ENCODE measurements at regions not wholly inside any gene's neighbourhood (a gene's known extent, or its start where the extent isn't known, plus 50 kb on each side); places are given as distances from the start of the nearest gene placed in this dataset.

DNA sequence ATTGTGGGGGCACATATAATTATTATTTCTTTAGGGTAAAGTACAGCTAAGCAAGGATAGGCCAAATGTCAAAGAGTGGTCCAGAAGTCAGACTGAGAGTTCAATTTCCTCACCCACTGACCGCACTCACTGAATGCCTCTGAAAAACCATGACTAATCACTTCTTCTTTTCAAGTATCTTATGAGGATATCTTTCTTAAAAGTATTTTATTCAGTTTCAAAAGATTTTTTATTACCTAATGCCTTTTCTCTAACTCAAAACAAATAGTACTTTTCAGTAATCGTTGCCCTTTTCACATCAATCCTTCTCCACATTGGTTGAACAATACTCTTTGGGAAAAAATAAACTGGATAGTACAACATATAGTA lies 61.7 kb upstream of the CAMK2D start (continued):
- TF ChIP-seq TBL1XR1 (IDR thresholded peaks at IDR 0.05; ENCODE audit: low read depth, low read length) (no peak), SPI1 (IDR thresholded peaks at IDR 0.05; ENCODE audit: borderline replicate concordance, insufficient read depth, low read depth, low read length) (peak; percentile 90), BCL11A (IDR thresholded peaks at IDR 0.05; ENCODE audit: low read depth, low read length) (peak; percentile 97), CBFB (IDR thresholded peaks at IDR 0.05; ENCODE audit: low read depth) (peak; percentile 69; the same call in 1 of the 2 replicates), STAT3 (IDR thresholded peaks at IDR 0.05; ENCODE audit: low read depth, low read length) (no peak)
- TF ChIP-seq, protein P1, sequence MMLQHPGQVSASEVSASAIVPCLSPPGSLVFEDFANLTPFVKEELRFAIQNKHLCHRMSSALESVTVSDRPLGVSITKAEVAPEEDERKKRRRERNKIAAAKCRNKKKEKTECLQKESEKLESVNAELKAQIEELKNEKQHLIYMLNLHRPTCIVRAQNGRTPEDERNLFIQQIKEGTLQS (IDR thresholded peaks at IDR 0.05; ENCODE audit: borderline replicate concordance, extremely low read depth, low read depth, low read length): no peak

DNA sequence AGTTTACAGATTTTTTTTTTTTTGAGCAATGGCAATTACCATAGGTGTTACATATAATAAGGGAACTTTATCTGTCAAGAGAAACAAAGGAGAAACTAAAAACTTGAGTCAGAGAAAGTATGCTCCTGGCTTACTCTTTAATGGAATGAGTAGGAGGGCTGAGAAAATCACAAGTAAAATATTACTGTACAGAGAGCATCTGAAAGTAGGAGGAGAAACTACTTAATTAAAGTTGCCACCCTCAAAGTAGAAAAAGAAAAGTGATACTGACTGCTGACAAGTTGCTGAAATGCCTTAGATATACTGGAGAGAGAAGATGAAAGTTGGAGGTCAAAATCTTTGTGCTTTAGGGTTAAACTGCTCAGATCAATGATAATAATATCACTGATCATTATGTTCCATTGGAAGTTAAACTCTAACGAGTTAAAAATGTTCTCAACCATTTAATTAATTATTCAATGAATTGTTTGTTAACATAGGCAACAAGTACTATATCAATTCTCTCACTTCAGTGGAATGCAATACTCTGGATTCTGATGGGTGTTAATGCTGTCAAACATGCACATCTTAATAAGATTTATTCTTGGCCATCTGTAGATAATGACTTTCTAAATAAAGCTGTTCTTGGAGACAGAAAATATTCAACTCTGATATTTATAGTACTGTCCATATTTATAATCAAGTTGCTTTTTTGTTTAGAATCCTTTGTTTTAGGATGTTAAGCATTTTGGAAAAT lies 61.2 kb upstream of the CAMK2D start:
- FAIRE-seq (peak; percentile 92), ATAC-seq (peak; percentile 80), DNase-seq (ENCODE audit: low read depth, low spot score) (peak; percentile 80)
- Histone ChIP-seq H3K4me2 (ENCODE audit: control insufficient read depth, insufficient read depth) (peak overlapping the region; percentile 76), H3K36me3 (ENCODE audit: control insufficient read depth in 2 of 2, insufficient read depth in 2 of 2, low read length in 1 of 2) (no peaks in the 10 kb centered on the region), H3K4me3 (peak overlapping the region; percentile 13), H3K79me2 (ENCODE audit: control insufficient read depth, insufficient read depth, low read length) (no peaks in the 10 kb centered on the region), H3K9ac (ENCODE audit: control insufficient read depth, insufficient read depth, low read length) (no peak overlapping the region; the same call in 1 of the 2 replicates), H4K20me1 (ENCODE audit: control insufficient read depth, insufficient read depth) (no peaks in the 10 kb centered on the region), H3K4me1 (ENCODE audit: control insufficient read depth, insufficient read depth, low read length) (peaks cover 43% of the 10 kb centered on the region), H3K27me3 (replicated peaks in 1 of 2; ENCODE audit: control insufficient read depth in 2 of 2, insufficient read depth in 2 of 2, low read length in 1 of 2) (no peaks in the 10 kb centered on the region), H3K9me3 (replicated peaks; ENCODE audit: control insufficient read depth, insufficient read depth, low read length) (no peaks in the 10 kb centered on the region; the same call in 2 of the 3 replicates), H3K27ac (ENCODE audit: control insufficient read depth, insufficient read depth) (peak overlapping the region; percentile 95), H2AFZ (ENCODE audit: control insufficient read depth, low read depth, low read length) (no peak overlapping the region)
- POLR2A ChIA-PET: interaction anchor here (0.5 to 1.0 kb wide), 2 partner anchors 15 to 135 kb away, joined by 5 read pairs; no protein-coding TSS in a partner anchor
- in situ Hi-C loops (cut with MboI): no loop called here
- CTCF ChIA-PET: interaction anchor here (0.6 to 4.0 kb wide), 6 partner anchors 11 to 785 kb away, joined by 3 to 27 read pairs (median 5); no protein-coding TSS in a partner anchor
- SMC1A ChIA-PET (ENCODE audit: uncharacterized antibody, unreplicated experiment): interaction anchor here (0.6 to 5.9 kb wide), 9 partner anchors 9 to 77 kb away, joined by 3 to 55 read pairs (median 4); no protein-coding TSS in a partner anchor
- RAD21 ChIA-PET (ENCODE audit: unreplicated experiment): interaction anchor here (0.7 to 3.8 kb wide), 14 partner anchors 9 to 275 kb away, joined by 3 to 31 read pairs (median 4); no protein-coding TSS in a partner anchor
- no TSS peak for BruUV-seq (replicated peaks)
- WGBS (ENCODE audit: insufficient coverage, insufficient replicate concordance, low lambda C conversion rate, missing lambda C conversion rate): 0% methylated on average over 1 of the region's 1 CpG
- intact Hi-C loops (cut with micrococcal nuclease; ENCODE audit: unreplicated experiment): loop anchor here (1.0 to 5.0 kb wide), 6 partner anchors 37 to 275 kb away; no protein-coding TSS in a partner anchor
- TF ChIP-seq, protein P2, sequence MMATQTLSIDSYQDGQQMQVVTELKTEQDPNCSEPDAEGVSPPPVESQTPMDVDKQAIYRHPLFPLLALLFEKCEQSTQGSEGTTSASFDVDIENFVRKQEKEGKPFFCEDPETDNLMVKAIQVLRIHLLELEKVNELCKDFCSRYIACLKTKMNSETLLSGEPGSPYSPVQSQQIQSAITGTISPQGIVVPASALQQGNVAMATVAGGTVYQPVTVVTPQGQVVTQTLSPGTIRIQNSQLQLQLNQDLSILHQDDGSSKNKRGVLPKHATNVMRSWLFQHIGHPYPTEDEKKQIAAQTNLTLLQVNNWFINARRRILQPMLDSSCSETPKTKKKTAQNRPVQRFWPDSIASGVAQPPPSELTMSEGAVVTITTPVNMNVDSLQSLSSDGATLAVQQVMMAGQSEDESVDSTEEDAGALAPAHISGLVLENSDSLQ (IDR thresholded peaks at IDR 0.05): peak; percentile 77
- TF ChIP-seq SIN3A (IDR thresholded peaks at IDR 0.05; ENCODE audit: low read depth, low read length): no peak
- TF ChIP-seq CBX5 (IDR thresholded peaks at IDR 0.05; ENCODE audit: low read depth): peak; percentile 80; the same call in 1 of the 2 replicates
- TF ChIP-seq PAX5 (IDR thresholded peaks at IDR 0.05; ENCODE audit: borderline replicate concordance, low read depth, low read length): 0 out of 2 replicates have a peak, but pooled peaks have one; percentile 27
- peak; percentile 54 for TF ChIP-seq JUNB (IDR thresholded peaks at IDR 0.05)
- TF ChIP-seq, protein P3, sequence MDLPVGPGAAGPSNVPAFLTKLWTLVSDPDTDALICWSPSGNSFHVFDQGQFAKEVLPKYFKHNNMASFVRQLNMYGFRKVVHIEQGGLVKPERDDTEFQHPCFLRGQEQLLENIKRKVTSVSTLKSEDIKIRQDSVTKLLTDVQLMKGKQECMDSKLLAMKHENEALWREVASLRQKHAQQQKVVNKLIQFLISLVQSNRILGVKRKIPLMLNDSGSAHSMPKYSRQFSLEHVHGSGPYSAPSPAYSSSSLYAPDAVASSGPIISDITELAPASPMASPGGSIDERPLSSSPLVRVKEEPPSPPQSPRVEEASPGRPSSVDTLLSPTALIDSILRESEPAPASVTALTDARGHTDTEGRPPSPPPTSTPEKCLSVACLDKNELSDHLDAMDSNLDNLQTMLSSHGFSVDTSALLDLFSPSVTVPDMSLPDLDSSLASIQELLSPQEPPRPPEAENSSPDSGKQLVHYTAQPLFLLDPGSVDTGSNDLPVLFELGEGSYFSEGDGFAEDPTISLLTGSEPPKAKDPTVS (IDR thresholded peaks at IDR 0.05; ENCODE audit: low read depth, low read length): no peak
- peak; percentile 62; the same call in 1 of the 2 replicates for TF ChIP-seq BACH1 (IDR thresholded peaks at IDR 0.05; ENCODE audit: borderline replicate concordance)
- TF ChIP-seq SKIL (IDR thresholded peaks at IDR 0.05; ENCODE audit: low read depth, poor library complexity, severe bottlenecking): no peak
- TF ChIP-seq SMAD5 (IDR thresholded peaks at IDR 0.05; ENCODE audit: low read depth): no peak
- no peak for TF ChIP-seq POLR2A (IDR thresholded peaks at IDR 0.05; ENCODE audit: low read depth, low read length)
- no peak for TF ChIP-seq SP1 (IDR thresholded peaks at IDR 0.05; ENCODE audit: low read depth, low read length)
